Neural cell (in vitro differentiated cells): ENCODE measurements at regions not wholly inside any gene's neighbourhood (a gene's known extent, or its start where the extent isn't known, plus 50 kb on each side); places are given as distances from the start of the nearest gene placed in this dataset.

ENCODE experiments used
- H2AFZ ChIP-seq: fragments of 200-600, 300-800 bp; sonication (generic), shearing (Covaris generic); 2 replicates; pipeline ENCODE4 v1.6.0; 2014; ENCODE audit warnings: low read depth, mild to moderate bottlenecking, antibody characterized with exemption, low read length, moderate library complexity
- H3F3A ChIP-seq: fragments of 200-600 bp; shearing (Covaris generic); 2 replicates; pipeline ENCODE4 v1.6.1; 2016; ENCODE audit warnings: mild to moderate bottlenecking, moderate library complexity, mixed read lengths, antibody characterized with exemption, low read length; ENCODE audit not compliant: insufficient read depth, poor library complexity, severe bottlenecking
- H3K27ac ChIP-seq: fragments of 200-600, 300-800 bp; sonication (generic), shearing (Covaris generic); 2 replicates; pipeline ENCODE4 v1.5.1; 2014; ENCODE audit warnings: mild to moderate bottlenecking, low read length, moderate library complexity
- H3K27me3 ChIP-seq: fragments of 300-800, 200-600 bp; sonication (generic), shearing (Covaris generic); 2 replicates; pipeline ENCODE4 v1.6.0; 2014; ENCODE audit warnings: mild to moderate bottlenecking, low read depth, low read length, moderate library complexity; ENCODE audit not compliant: insufficient read depth
- H3K36me3 ChIP-seq: fragments of 300-800, 200-600 bp; sonication (generic), shearing (Covaris generic); 2 replicates; pipeline ENCODE4 v1.5.1; 2014; ENCODE audit warnings: mild to moderate bottlenecking, antibody characterized with exemption, low read length, moderate library complexity; ENCODE audit not compliant: insufficient read depth
- H3K4me2 ChIP-seq: fragments of 300-800, 200-600 bp; sonication (generic), shearing (Covaris generic); 2 replicates; pipeline ENCODE4 v1.6.0; 2014; ENCODE audit warnings: mild to moderate bottlenecking, low read length
- H3K4me3 ChIP-seq: fragments of 300-800, 200-600 bp; sonication (generic), shearing (Covaris generic); 2 replicates; pipeline ENCODE4 v1.5.1; 2014; ENCODE audit warnings: mild to moderate bottlenecking, low read length, moderate library complexity
- H3K79me2 ChIP-seq: fragments of 200-600 bp; shearing (Covaris generic); replicated peaks from 2 replicates; pipeline ENCODE4 v1.6.0; 2014; ENCODE audit warnings: mild to moderate bottlenecking, low read length, moderate library complexity; ENCODE audit not compliant: insufficient read depth
- H3K9ac ChIP-seq: fragments of 300-800, 200-600 bp; sonication (generic), shearing (Covaris generic); 2 replicates; pipeline ENCODE4 v1.6.1; 2016; ENCODE audit warnings: mild to moderate bottlenecking, low read length, mixed read lengths
- H3K9me2 ChIP-seq: fragments of 200-600 bp; shearing (Covaris generic); 2 replicates; pipeline ENCODE4 v1.6.1; 2016; ENCODE audit warnings: mild to moderate bottlenecking, low read length, mixed read lengths; ENCODE audit not compliant: insufficient read depth
- H3K9me3 ChIP-seq: fragments of 200-600, 300-800 bp; sonication (generic), shearing (Covaris generic); 2 replicates; pipeline ENCODE4 v1.6.1; 2016; ENCODE audit warnings: mild to moderate bottlenecking, mixed run types, low read length, moderate library complexity, mixed read lengths
- H4K20me1 ChIP-seq: fragments of 200-600 bp; shearing (Covaris generic); 2 replicates; pipeline ENCODE4 v1.6.1; 2016; ENCODE audit warnings: mild to moderate bottlenecking, mixed run types; ENCODE audit not compliant: insufficient read depth
- EP300 ChIP-seq: fragments of 450-650 bp; conservative IDR thresholded peaks from 2 replicates; pipeline ENCODE4 v1.6.1; 2014; ENCODE audit warnings: antibody characterized with exemption, mild to moderate bottlenecking, moderate library complexity; ENCODE audit not compliant: poor library complexity, severe bottlenecking
- EZH2 ChIP-seq: fragments of 200-600, 300-800 bp; shearing (Covaris generic), sonication (generic); IDR thresholded peaks from 2 replicates; pipeline ENCODE4 v1.6.1; 2014; ENCODE audit warnings: antibody characterized with exemption, low read length, borderline replicate concordance, mild to moderate bottlenecking; ENCODE audit not compliant: insufficient read depth, poor library complexity, severe bottlenecking
- MXI1 ChIP-seq: fragments of 450-650 bp; conservative IDR thresholded peaks from 2 replicates; pipeline ENCODE4 v1.6.1; 2014; ENCODE audit warnings: antibody characterized with exemption, mild to moderate bottlenecking; ENCODE audit not compliant: poor library complexity, severe bottlenecking
- POLR2AphosphoS5 ChIP-seq: IDR thresholded peaks from 2 replicates; pipeline ENCODE4 v1.6.1; 2012
- RAD21 ChIP-seq: fragments of 450-650 bp; conservative IDR thresholded peaks from 2 replicates; pipeline ENCODE4 v1.6.1; 2014; ENCODE audit warnings: antibody characterized with exemption, mild to moderate bottlenecking, moderate library complexity
- SMC3 ChIP-seq: fragments of 450-650 bp; conservative IDR thresholded peaks from 2 replicates; pipeline ENCODE4 v1.6.1; 2014; ENCODE audit warnings: antibody characterized with exemption, mild to moderate bottlenecking, moderate library complexity; ENCODE audit not compliant: poor library complexity
- TAF1 ChIP-seq: IDR thresholded peaks from 2 replicates; pipeline ENCODE4 v1.6.1; 2012; ENCODE audit warnings: low read depth
- TF ChIP-seq, protein P1 (sequence below): fragments of 450-650 bp; IDR thresholded peaks from 2 replicates; pipeline ENCODE4 v1.5.1; 2014; ENCODE audit warnings: antibody characterized with exemption, mild to moderate bottlenecking, moderate library complexity; ENCODE audit not compliant: poor library complexity, severe bottlenecking
- TF ChIP-seq, protein P2 (sequence below): IDR thresholded peaks from 2 replicates; pipeline ENCODE4 v1.6.1; 2012; ENCODE audit warnings: borderline replicate concordance

DNA sequence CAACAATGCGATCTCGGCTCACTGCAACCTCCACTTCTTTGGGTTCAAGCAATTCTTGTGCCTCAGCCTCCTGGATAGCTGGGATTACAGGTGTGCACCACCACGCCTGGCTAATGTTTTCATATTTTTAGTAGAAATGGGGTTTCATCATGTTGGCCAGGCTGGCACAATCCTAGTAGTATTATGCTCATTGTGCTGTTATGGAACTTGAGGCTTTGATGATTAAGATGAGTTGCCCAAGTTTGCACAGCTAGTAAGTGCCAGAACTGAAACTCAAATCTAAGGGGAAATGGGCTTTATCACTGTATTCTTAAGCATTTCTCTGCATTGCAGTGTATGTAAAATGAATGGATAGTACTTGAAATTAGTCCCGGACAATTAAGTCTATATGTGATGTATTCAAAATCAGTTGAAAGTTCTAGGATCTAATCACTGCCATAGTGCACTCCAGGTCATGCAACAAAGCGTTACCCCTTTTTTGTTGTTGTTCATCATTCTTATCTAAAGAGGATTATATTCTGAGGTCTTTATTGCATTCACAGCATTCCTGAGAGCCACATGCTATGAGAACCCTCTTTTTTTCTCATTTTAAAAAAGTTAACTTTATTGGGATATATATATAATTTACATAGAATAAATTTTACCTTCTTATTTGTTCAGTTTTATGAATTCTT, 378.7 kb upstream of the CNTN6 start:
- no peaks in the 10 kb centered on the region for H3K9me3 ChIP-seq

DNA sequence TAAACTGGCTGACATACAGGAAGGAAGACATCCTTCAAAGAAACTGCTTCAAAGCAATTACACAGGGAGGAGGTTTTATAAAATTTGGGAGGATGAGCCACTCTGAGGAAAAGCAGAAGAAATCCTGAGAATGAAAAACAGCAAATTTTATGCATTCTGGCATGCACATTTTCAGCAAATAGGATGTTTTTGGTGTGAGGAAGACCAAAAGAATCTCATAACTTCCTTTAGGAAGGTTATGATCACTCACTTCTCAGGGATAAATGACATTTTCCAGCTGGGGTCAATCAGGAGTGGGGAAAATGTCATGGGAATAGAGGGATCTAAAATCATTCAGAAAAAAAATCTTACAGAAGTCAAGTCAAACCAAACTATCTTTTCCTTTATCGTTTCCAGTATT, 371.7 kb upstream of the CNTN6 start:
- H4K20me1 ChIP-seq = no peaks in the 10 kb centered on the region
- no peaks in the 10 kb centered on the region for H3K79me2 ChIP-seq
- H3K27ac ChIP-seq = no peak overlapping the region
- H3K4me2 ChIP-seq = no peak overlapping the region
- no peaks in the 10 kb centered on the region for H3K9me3 ChIP-seq
- no peaks in the 10 kb centered on the region for H3K9me2 ChIP-seq
- H3K27me3 ChIP-seq = no peaks in the 10 kb centered on the region
- no peak for TF ChIP-seq EP300
- TF ChIP-seq TAF1 = no peak
- TF ChIP-seq, protein P1, sequence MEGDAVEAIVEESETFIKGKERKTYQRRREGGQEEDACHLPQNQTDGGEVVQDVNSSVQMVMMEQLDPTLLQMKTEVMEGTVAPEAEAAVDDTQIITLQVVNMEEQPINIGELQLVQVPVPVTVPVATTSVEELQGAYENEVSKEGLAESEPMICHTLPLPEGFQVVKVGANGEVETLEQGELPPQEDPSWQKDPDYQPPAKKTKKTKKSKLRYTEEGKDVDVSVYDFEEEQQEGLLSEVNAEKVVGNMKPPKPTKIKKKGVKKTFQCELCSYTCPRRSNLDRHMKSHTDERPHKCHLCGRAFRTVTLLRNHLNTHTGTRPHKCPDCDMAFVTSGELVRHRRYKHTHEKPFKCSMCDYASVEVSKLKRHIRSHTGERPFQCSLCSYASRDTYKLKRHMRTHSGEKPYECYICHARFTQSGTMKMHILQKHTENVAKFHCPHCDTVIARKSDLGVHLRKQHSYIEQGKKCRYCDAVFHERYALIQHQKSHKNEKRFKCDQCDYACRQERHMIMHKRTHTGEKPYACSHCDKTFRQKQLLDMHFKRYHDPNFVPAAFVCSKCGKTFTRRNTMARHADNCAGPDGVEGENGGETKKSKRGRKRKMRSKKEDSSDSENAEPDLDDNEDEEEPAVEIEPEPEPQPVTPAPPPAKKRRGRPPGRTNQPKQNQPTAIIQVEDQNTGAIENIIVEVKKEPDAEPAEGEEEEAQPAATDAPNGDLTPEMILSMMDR = no peak
- no peak for TF ChIP-seq SMC3
- no peak for TF ChIP-seq POLR2AphosphoS5
- TF ChIP-seq, protein P2, sequence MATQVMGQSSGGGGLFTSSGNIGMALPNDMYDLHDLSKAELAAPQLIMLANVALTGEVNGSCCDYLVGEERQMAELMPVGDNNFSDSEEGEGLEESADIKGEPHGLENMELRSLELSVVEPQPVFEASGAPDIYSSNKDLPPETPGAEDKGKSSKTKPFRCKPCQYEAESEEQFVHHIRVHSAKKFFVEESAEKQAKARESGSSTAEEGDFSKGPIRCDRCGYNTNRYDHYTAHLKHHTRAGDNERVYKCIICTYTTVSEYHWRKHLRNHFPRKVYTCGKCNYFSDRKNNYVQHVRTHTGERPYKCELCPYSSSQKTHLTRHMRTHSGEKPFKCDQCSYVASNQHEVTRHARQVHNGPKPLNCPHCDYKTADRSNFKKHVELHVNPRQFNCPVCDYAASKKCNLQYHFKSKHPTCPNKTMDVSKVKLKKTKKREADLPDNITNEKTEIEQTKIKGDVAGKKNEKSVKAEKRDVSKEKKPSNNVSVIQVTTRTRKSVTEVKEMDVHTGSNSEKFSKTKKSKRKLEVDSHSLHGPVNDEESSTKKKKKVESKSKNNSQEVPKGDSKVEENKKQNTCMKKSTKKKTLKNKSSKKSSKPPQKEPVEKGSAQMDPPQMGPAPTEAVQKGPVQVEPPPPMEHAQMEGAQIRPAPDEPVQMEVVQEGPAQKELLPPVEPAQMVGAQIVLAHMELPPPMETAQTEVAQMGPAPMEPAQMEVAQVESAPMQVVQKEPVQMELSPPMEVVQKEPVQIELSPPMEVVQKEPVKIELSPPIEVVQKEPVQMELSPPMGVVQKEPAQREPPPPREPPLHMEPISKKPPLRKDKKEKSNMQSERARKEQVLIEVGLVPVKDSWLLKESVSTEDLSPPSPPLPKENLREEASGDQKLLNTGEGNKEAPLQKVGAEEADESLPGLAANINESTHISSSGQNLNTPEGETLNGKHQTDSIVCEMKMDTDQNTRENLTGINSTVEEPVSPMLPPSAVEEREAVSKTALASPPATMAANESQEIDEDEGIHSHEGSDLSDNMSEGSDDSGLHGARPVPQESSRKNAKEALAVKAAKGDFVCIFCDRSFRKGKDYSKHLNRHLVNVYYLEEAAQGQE = no peak
- TF ChIP-seq MXI1 = no peak
- no peak for TF ChIP-seq RAD21
- no peak for TF ChIP-seq EZH2
- H2AFZ ChIP-seq = no peak overlapping the region
- no peaks in the 10 kb centered on the region for H3K36me3 ChIP-seq
- no peak overlapping the region for H3K9ac ChIP-seq
- H3K4me3 ChIP-seq = no peak overlapping the region
- no peaks in the 10 kb centered on the region for H3F3A ChIP-seq

More for the DNA sequence above, 378.7 kb upstream of the CNTN6 start:
- no peaks in the 10 kb centered on the region for H3K27me3 ChIP-seq
- H3K27ac ChIP-seq = no peak overlapping the region
- no peak overlapping the region for H2AFZ ChIP-seq
- TF ChIP-seq, protein P1 = no peak
- no peak for TF ChIP-seq POLR2AphosphoS5
- TF ChIP-seq RAD21 = no peak
- no peak for TF ChIP-seq EP300
- no peak for TF ChIP-seq EZH2
- no peak for TF ChIP-seq SMC3
- no peak for TF ChIP-seq MXI1
- TF ChIP-seq TAF1 = no peak
- TF ChIP-seq, protein P2 = no peak
- no peaks in the 10 kb centered on the region for H3K9me2 ChIP-seq
- H3K4me2 ChIP-seq = no peak overlapping the region
- no peak overlapping the region for H3K4me3 ChIP-seq
- H3K36me3 ChIP-seq = no peaks in the 10 kb centered on the region
- H3K79me2 ChIP-seq = no peaks in the 10 kb centered on the region
- H4K20me1 ChIP-seq = no peaks in the 10 kb centered on the region
- no peaks in the 10 kb centered on the region for H3F3A ChIP-seq
- no peak overlapping the region for H3K9ac ChIP-seq
